HUES48 (cell line): ENCODE measurements at regions not wholly inside any gene's neighbourhood (a gene's known extent, or its start where the extent isn't known, plus 50 kb on each side); places are given as distances from the start of the nearest gene placed in this dataset.

Experiments used
- H3K27ac ChIP-seq: one replicate; pipeline ENCODE4 v1.7.0; 2013; ENCODE audit warnings: low read depth, low read length, inconsistent platforms
- H3K27me3 ChIP-seq: 2 replicates; pipeline ENCODE4 v1.6.1; 2013; ENCODE audit warnings: mild to moderate bottlenecking, low read length; ENCODE audit not compliant: control insufficient read depth, insufficient read depth
- H3K36me3 ChIP-seq: 2 replicates; pipeline ENCODE4 v1.6.1; 2013; ENCODE audit warnings: low read length; ENCODE audit not compliant: control insufficient read depth, insufficient read depth
- H3K4me1 ChIP-seq: 2 replicates; pipeline ENCODE4 v1.6.1; 2013; ENCODE audit warnings: mild to moderate bottlenecking, low read length; ENCODE audit not compliant: control insufficient read depth, insufficient read depth
- H3K4me3 ChIP-seq: 2 replicates; pipeline ENCODE4 v1.5.1; 2013; ENCODE audit warnings: mild to moderate bottlenecking, low read depth, low read length
- H3K9ac ChIP-seq: 2 replicates; pipeline ENCODE4 v1.6.1; 2013; ENCODE audit warnings: mild to moderate bottlenecking, low read depth, low read length, moderate library complexity
- H3K9me3 ChIP-seq: 2 replicates; pipeline ENCODE4 v1.6.1; 2013; ENCODE audit warnings: low read length; ENCODE audit not compliant: control insufficient read depth, insufficient read depth

DNA sequence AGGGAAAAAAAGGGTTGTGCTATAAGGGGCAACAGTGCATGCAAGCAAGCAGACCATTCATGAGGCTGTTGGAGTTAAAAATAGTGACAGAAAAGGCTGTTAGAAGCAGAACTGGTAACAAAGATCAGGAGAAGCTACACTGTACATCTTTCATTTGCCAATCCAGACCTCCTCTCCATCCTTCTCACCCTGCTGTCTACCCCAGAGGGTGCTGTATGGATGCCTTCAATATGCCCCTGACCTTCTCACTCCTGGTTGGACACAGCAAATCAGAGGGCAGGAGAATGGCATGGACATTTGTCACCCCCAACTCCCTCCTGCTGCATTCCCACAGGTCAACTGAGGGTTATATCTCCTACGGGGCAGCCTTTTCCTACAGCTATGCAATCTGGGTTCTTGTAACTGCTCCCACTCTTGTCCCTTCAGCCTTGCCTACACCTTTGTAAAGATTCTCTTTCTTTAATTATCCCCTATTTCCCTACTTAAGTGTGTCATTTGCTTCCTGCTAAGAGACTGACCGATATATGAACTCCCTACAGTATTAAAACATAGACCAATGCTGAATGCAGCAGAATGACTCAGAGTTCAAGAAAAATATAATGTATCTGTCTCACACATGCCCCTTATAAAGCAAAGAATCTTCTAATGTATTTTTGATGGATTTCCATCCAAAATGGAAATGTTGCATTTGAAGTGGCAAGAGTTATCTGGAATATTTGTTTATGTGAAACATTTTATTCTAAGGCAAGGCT is 169.2 kb upstream of the NCKAP5 start:
- Histone ChIP-seq H3K27ac (no peak overlapping the region), H3K27me3 (no peaks in the 10 kb centered on the region), H3K9ac (no peak overlapping the region), H3K9me3 (no peaks in the 10 kb centered on the region), H3K36me3 (no peaks in the 10 kb centered on the region), H3K4me3 (no peak overlapping the region), H3K4me1 (no peaks in the 10 kb centered on the region)

DNA sequence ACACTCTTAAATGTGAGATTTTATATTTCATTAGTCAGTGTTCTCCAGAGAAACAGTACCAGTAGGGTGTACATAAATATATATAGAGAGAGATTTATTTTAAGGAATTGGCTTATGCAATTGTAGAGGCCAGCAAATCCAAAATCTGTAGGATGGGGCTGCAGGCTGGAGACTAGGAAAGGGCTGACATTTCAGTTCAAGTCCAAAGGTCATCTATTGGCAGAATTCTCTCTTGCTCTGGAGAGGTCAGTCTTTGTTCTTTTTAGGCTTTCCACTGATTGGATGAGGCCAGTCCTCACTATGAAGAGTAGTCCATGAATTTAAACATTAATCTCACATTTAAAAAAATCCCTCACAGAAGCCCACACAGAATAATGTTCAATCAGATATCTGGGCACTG is 170.8 kb upstream of the NCKAP5 start:
- H3K27ac ChIP-seq, result no peak overlapping the region
- no peaks in the 10 kb centered on the region for H3K36me3 ChIP-seq
- no peak overlapping the region for H3K4me3 ChIP-seq
- no peaks in the 10 kb centered on the region for H3K4me1 ChIP-seq
- no peaks in the 10 kb centered on the region for H3K9me3 ChIP-seq
- H3K27me3 ChIP-seq, result no peaks in the 10 kb centered on the region
- no peak overlapping the region for H3K9ac ChIP-seq

- Histone ChIP-seq H3K27me3 (no peaks in the 10 kb centered on the region), H3K9me3 (no peaks in the 10 kb centered on the region), H3K4me1 (no peaks in the 10 kb centered on the region), H3K36me3 (no peaks in the 10 kb centered on the region), H3K9ac (no peak overlapping the region), H3K27ac (no peak overlapping the region), H3K4me3 (no peak overlapping the region)
These were observed 172.2 kb upstream of the NCKAP5 start for GRCh38 chr2:133740500-133740899.

- no peak overlapping the region for H3K4me3 ChIP-seq
- H3K27me3 ChIP-seq, result no peaks in the 10 kb centered on the region
- H3K36me3 ChIP-seq, result no peaks in the 10 kb centered on the region
- no peaks in the 10 kb centered on the region for H3K4me1 ChIP-seq
- H3K9me3 ChIP-seq, result no peaks in the 10 kb centered on the region
- no peak overlapping the region for H3K9ac ChIP-seq
- H3K27ac ChIP-seq, result no peak overlapping the region
These were observed 179.9 kb upstream of the NCKAP5 start for GRCh38 chr2:133748007-133748700.

DNA sequence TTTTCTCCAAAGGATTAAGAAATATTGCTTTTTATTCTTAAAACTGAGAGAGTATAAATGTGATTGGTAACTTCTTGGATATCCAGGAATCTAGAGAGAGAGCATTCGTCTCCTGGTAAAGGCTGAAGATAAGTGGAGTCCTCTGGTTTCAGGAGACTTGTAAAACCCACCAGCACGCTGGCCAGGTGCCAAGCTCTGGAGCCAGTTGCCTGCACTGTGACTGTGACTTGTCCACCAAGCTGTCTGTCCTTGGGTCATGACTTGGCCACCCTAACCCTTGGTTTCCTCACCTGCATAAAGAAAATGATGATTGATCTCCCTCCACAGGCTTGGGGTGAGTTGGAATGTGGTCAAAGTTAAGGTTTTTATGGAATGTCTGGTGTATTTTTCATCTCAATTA is 185.4 kb upstream of the NCKAP5 start:
- Histone ChIP-seq H3K36me3 (no peaks in the 10 kb centered on the region), H3K27ac (no peak overlapping the region), H3K9me3 (no peaks in the 10 kb centered on the region), H3K27me3 (no peaks in the 10 kb centered on the region), H3K9ac (no peak overlapping the region), H3K4me3 (no peak overlapping the region), H3K4me1 (peaks cover 8% of the 10 kb centered on the region)

DNA sequence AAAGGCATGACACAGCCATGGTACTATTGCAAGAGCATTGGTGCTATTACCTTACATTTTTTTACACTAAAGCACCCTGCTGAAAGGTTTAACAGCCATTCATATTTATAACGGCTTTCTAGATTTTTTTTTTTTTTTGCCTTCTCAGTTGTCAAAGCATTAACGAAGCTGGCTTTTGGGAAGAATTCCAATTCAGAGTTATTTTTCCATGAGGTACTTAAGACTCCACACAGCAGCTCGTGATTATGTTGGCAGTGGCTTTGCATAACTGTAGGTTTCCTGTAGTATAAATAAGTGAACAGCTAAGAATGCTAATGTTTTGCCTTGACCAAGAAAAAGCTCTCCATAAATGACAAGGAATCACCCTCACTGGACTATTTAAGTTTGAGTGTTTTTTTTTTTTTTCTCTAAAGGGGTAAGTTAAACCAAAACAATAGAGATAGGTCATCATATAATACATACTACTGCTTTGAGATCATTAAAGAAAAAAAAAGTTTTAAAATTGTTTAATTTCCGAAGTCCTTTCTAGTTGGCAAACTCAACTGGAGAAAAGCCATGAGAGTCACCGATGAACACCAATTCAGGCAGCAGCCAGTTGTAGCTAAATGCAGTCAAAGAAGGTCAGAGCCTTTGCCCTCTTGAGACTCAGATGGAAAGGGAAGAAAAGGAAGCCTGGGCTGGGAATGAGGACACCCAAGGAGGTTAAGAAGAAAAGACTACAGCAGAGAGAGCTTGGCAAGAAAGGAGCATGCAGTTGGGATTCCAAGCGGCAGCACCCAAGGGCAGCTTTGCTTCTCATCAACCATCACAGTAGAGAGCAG is 187.4 kb upstream of the NCKAP5 start:
- peaks cover 8% of the 10 kb centered on the region for H3K4me1 ChIP-seq
- no peak overlapping the region for H3K4me3 ChIP-seq
- no peaks in the 10 kb centered on the region for H3K36me3 ChIP-seq
- H3K9me3 ChIP-seq, result no peaks in the 10 kb centered on the region
- H3K9ac ChIP-seq, result no peak overlapping the region
- no peaks in the 10 kb centered on the region for H3K27me3 ChIP-seq
- H3K27ac ChIP-seq, result no peak overlapping the region

- no peak overlapping the region for H3K4me3 ChIP-seq
- H3K9me3 ChIP-seq, result no peaks in the 10 kb centered on the region
- H3K36me3 ChIP-seq, result no peaks in the 10 kb centered on the region
- no peaks in the 10 kb centered on the region for H3K27me3 ChIP-seq
- H3K4me1 ChIP-seq, result peaks cover 8% of the 10 kb centered on the region
- H3K27ac ChIP-seq, result no peak overlapping the region
- H3K9ac ChIP-seq, result no peak overlapping the region
These were observed 188.6 kb upstream of the NCKAP5 start for GRCh38 chr2:133756833-133757232.

GRCh38 chr2:133760376-133760775 is 192.1 kb upstream of the NCKAP5 start:
- H3K9ac ChIP-seq, result no peak overlapping the region
- H3K4me3 ChIP-seq, result no peak overlapping the region
- no peaks in the 10 kb centered on the region for H3K36me3 ChIP-seq
- no peaks in the 10 kb centered on the region for H3K27me3 ChIP-seq
- no peak overlapping the region for H3K27ac ChIP-seq
- peaks cover 4% of the 10 kb centered on the region for H3K4me1 ChIP-seq
- no peaks in the 10 kb centered on the region for H3K9me3 ChIP-seq

DNA sequence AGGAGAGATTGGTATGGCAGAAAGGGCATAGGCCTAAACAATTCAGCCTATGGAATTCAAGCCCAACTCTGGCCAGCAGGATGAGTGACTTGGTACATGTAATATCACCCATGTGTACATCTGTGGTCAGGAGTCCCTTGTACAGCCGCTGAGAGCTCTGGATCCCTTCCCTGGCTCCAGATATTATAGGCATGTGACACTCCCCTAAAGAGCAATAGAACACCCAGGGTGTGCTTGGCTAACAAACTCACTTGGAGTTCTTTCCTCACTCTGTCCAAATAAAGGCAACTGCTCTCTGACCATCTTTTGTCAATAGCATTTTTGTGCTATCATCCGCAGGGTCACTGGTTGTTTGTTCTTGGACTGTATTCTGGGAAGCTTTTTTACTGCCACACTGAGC is 197.4 kb upstream of the NCKAP5 start:
- Histone ChIP-seq H3K36me3 (no peaks in the 10 kb centered on the region), H3K9me3 (no peaks in the 10 kb centered on the region), H3K27me3 (no peaks in the 10 kb centered on the region), H3K9ac (no peak overlapping the region), H3K27ac (no peak overlapping the region), H3K4me3 (no peak overlapping the region), H3K4me1 (no peaks in the 10 kb centered on the region)

GRCh38 chr2:133766164-133766832 is 198.0 kb upstream of the NCKAP5 start:
- no peak overlapping the region for H3K4me3 ChIP-seq
- no peaks in the 10 kb centered on the region for H3K9me3 ChIP-seq
- no peaks in the 10 kb centered on the region for H3K4me1 ChIP-seq
- no peaks in the 10 kb centered on the region for H3K36me3 ChIP-seq
- H3K9ac ChIP-seq, result no peak overlapping the region
- no peak overlapping the region for H3K27ac ChIP-seq
- no peaks in the 10 kb centered on the region for H3K27me3 ChIP-seq
